PC-9 (cell line): ENCODE measurements at regions not wholly inside any gene's neighbourhood (a gene's known extent, or its start where the extent isn't known, plus 50 kb on each side); places are given as distances from the start of the nearest gene placed in this dataset.
A peak's percentile ranks its signal among the peaks of the same experiment; 100 is the strongest.

Source experiments
- BruUV-seq: library from RNA; stranded (reverse); fragments of 400-500 nt; replicated peaks from 2 replicates; lab custom pipeline; 2021; lab: Mats Ljungman, UMichigan
- CTCF ChIA-PET: fragments of 300-600 bp; sonication (Branson Sonifier 250); formaldehyde crosslinking; loops from one replicate; lab custom pipeline; 2022; ENCODE audit warnings: antibody characterized with exemption; lab: Charles Lee
- POLR2A ChIA-PET: fragments of 300-600 bp; sonication (Branson Sonifier 250); formaldehyde crosslinking; loops from one replicate; lab custom pipeline; 2022; ENCODE audit warnings: antibody characterized with exemption; ENCODE audit not compliant: unreplicated experiment; lab: Charles Lee
- DNase-seq, 2 experiments: peaks; one replicate each; pipeline versions ENCODE4 v3.0.0 to v3.0.0-alpha.2; 2015 to 2022; ENCODE audit warnings: mixed read lengths in 1 of 2
- H2AFZ ChIP-seq: fragments of 200-600 bp; sonication (generic); 2 replicates; pipeline ENCODE4 v1.8.1; 2017; ENCODE audit warnings: antibody characterized with exemption
- H3F3A ChIP-seq: fragments of 200-600 bp; sonication (generic); 2 replicates; pipeline ENCODE4 v1.8.1; 2017; ENCODE audit warnings: antibody characterized with exemption, mild to moderate bottlenecking, low read depth; ENCODE audit not compliant: insufficient read depth
- H3K27ac ChIP-seq: fragments of 200-600 bp; sonication (generic); 2 replicates; pipeline ENCODE4 v1.6.1; 2016; ENCODE audit warnings: mixed run types
- H3K27me3 ChIP-seq: fragments of 200-600 bp; sonication (generic); 2 replicates; pipeline ENCODE4 v1.6.1; 2016; ENCODE audit warnings: low read depth, mixed run types; ENCODE audit not compliant: insufficient read depth
- H3K36me3 ChIP-seq: fragments of 200-600 bp; sonication (generic); 2 replicates; pipeline ENCODE4 v1.6.1; 2016; ENCODE audit warnings: low read depth, mixed run types
- H3K4me1 ChIP-seq: fragments of 200-600 bp; sonication (generic); replicated peaks from 2 replicates; pipeline ENCODE4 v1.6.1; 2016; ENCODE audit warnings: mixed run types; ENCODE audit not compliant: insufficient read depth
- H3K4me2 ChIP-seq: fragments of 200-600 bp; sonication (generic); 2 replicates; pipeline ENCODE4 v1.6.1; 2017; ENCODE audit warnings: mixed run types
- H3K4me3 ChIP-seq: fragments of 200-600 bp; sonication (generic); 2 replicates; pipeline ENCODE4 v1.6.1; 2016; ENCODE audit warnings: mixed run types
- H3K79me2 ChIP-seq: fragments of 200-600 bp; sonication (generic); 2 replicates; pipeline ENCODE4 v1.6.1; 2017; ENCODE audit warnings: low read depth, mixed run types
- H3K9me2 ChIP-seq: fragments of 200-600 bp; sonication (generic); 2 replicates; pipeline ENCODE4 v1.8.1; 2017; ENCODE audit warnings: mild to moderate bottlenecking; ENCODE audit not compliant: insufficient read depth
- H3K9me3 ChIP-seq: fragments of 200-600 bp; sonication (generic); 2 replicates; pipeline ENCODE4 v1.8.1; 2016; ENCODE audit warnings: low read depth; ENCODE audit not compliant: insufficient read depth
- H4K20me1 ChIP-seq: fragments of 200-600 bp; sonication (generic); 2 replicates; pipeline ENCODE4 v1.8.1; 2017; ENCODE audit not compliant: insufficient read depth
- CTCF ChIP-seq: fragments of 200-600 bp; sonication (generic); conservative IDR thresholded peaks from 2 replicates; pipeline ENCODE4 v1.6.1; 2017; ENCODE audit warnings: mixed run types, antibody characterized with exemption, mild to moderate bottlenecking, moderate library complexity
- EZH2 ChIP-seq: fragments of 200-600 bp; sonication (generic); IDR thresholded peaks from 2 replicates; pipeline ENCODE4 v1.8.0; 2017; ENCODE audit warnings: antibody characterized with exemption, low read depth
- intact Hi-C: fragments of 100-400 bp; cut with micrococcal nuclease; formaldehyde crosslinking; loops from one replicate; pipeline ENCODE4 v1.10.0; 2022; ENCODE audit not compliant: unreplicated experiment

- H3K9me2 ChIP-seq: no peaks in the 10 kb centered on the region
- H2AFZ ChIP-seq: no peak overlapping the region
- H3F3A ChIP-seq: 0 out of 2 replicates have a peak, but pooled peaks cover 6% of the 10 kb centered on the region
- intact Hi-C loops: no loop called here
- H3K4me3 ChIP-seq: no peak overlapping the region
- ChIA-PET POLR2A (interaction anchor here (0.6 kb wide), 1 partner anchor 290 kb away, joined by 5 read pairs; no protein-coding TSS in a partner anchor), CTCF (interaction anchor here (0.6 kb wide), 1 partner anchor 674 kb away, joined by 6 read pairs; no protein-coding TSS in a partner anchor)
- no peaks in the 10 kb centered on the region for H3K9me3 ChIP-seq
- BruUV-seq: no TSS peak
- H3K4me1 ChIP-seq: peaks cover 27% of the 10 kb centered on the region
- no peaks in the 10 kb centered on the region for H3K36me3 ChIP-seq
- TF ChIP-seq EZH2 (no peak), CTCF (no peak)
- no peak overlapping the region for H3K4me2 ChIP-seq
- no peak overlapping the region for H3K27ac ChIP-seq
- H3K79me2 ChIP-seq: no peaks in the 10 kb centered on the region
- H3K27me3 ChIP-seq: no peaks in the 10 kb centered on the region
- DNase-seq: no peak
- no peaks in the 10 kb centered on the region for H4K20me1 ChIP-seq
These were observed 650.9 kb upstream of the IGFBP3 start for GRCh38 chr7:46571996-46572395.

- H3K4me2 ChIP-seq: peak overlapping the region; percentile 47
- intact Hi-C loops: loop anchor here (1.0 to 10.0 kb wide), 6 partner anchors 10 to 606 kb away; no protein-coding TSS in a partner anchor
- POLR2A ChIA-PET: interaction anchor here (0.5 to 1.1 kb wide), 9 partner anchors 22 to 1929 kb away, joined by 3 to 10 read pairs (median 5); no protein-coding TSS in a partner anchor
These were observed 648.0 kb upstream of the IGFBP3 start for GRCh38 chr7:46569133-46569465.

More at GRCh38 chr7:46569133-46569465, 648.0 kb upstream of the IGFBP3 start:
- Histone ChIP-seq H3K36me3 (no peaks in the 10 kb centered on the region), H3K9me2 (no peaks in the 10 kb centered on the region), H2AFZ (no peak overlapping the region), H3K79me2 (no peaks in the 10 kb centered on the region), H3K4me3 (no peak overlapping the region), H3K4me1 (peaks cover 30% of the 10 kb centered on the region), H4K20me1 (no peaks in the 10 kb centered on the region), H3F3A (0 out of 2 replicates have a peak, but pooled peaks cover 6% of the 10 kb centered on the region), H3K27ac (0 out of 2 replicates have a peak overlapping the region, but pooled peaks have one; percentile 5), H3K27me3 (no peaks in the 10 kb centered on the region), H3K9me3 (0 out of 2 replicates have a peak, but pooled peaks cover 7% of the 10 kb centered on the region)
- CTCF ChIA-PET: interaction anchor here (1.0 kb wide), 1 partner anchor 10 kb away, joined by 5 read pairs; no protein-coding TSS in a partner anchor
- no TSS peak for BruUV-seq
- no peak for TF ChIP-seq CTCF
- peak; percentile 85 to 87 for DNase-seq
